GM06990 (cell line): ENCODE measurements at regions not wholly inside any gene's neighbourhood (a gene's known extent, or its start where the extent isn't known, plus 50 kb on each side); places are given as distances from the start of the nearest gene placed in this dataset.

Experiments
- DNase-seq: peaks from one replicate; pipeline ENCODE4 v3.0.0-alpha.2; 2011; ENCODE audit not compliant: insufficient read length; ENCODE audit errors: extremely low read depth
- H3K27me3 ChIP-seq: replicated peaks from 2 replicates; pipeline ENCODE4 v1.6.0; 2011; ENCODE audit warnings: low read length; ENCODE audit not compliant: control insufficient read depth, insufficient read depth
- H3K36me3 ChIP-seq: 2 replicates; pipeline ENCODE4 v1.5.1; 2011; ENCODE audit warnings: low read length; ENCODE audit not compliant: control insufficient read depth, insufficient read depth
- H3K4me3 ChIP-seq: replicated peaks from 2 replicates; pipeline ENCODE4 v1.5.1; 2011; ENCODE audit warnings: low read depth, mild to moderate bottlenecking, control low read depth, low read length
- TF ChIP-seq, protein P1 (sequence below): IDR thresholded peaks from 2 replicates; pipeline ENCODE4 v1.5.1; 2011; ENCODE audit warnings: low read length, control low read depth, mild to moderate bottlenecking, inconsistent platforms; ENCODE audit not compliant: insufficient read depth, poor library complexity, severe bottlenecking

DNA sequence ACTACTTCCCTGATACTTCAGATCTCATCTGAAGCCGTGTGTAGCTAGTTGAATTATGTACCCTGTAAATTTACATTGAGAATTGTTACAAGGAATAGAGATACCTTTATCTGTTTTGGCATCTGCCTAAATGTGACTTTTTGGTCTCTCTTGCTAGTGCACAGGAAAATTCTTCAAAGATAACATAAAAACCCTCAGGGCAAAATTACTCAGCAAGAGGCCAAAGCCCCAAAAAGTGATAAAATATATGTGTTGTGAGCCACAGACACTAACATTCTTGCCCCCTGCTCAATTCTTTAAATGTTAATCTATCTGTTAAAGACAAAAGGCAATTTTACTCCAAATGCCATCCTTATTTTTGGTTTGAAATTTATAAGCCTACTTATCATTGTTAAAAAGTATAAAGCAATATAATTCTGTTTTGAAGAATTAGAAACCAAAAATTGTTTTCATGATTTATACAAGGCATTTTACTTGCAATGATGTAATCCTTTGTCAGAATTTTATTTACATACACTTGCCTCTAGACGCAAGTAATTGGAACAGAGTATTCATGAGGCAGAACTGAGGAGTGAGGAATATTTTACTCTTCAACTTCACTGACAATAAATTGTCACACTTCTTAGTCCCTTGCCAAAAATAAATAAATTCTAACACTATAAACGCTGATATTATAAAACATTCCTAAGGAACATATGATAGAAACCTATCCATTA lies 186.2 kb downstream of the EPM2A start:
- Histone ChIP-seq H3K36me3 (no peaks in the 10 kb centered on the region), H3K4me3 (no peak overlapping the region), H3K27me3 (no peaks in the 10 kb centered on the region)
- DNase-seq = no peak
- TF ChIP-seq, protein P1, sequence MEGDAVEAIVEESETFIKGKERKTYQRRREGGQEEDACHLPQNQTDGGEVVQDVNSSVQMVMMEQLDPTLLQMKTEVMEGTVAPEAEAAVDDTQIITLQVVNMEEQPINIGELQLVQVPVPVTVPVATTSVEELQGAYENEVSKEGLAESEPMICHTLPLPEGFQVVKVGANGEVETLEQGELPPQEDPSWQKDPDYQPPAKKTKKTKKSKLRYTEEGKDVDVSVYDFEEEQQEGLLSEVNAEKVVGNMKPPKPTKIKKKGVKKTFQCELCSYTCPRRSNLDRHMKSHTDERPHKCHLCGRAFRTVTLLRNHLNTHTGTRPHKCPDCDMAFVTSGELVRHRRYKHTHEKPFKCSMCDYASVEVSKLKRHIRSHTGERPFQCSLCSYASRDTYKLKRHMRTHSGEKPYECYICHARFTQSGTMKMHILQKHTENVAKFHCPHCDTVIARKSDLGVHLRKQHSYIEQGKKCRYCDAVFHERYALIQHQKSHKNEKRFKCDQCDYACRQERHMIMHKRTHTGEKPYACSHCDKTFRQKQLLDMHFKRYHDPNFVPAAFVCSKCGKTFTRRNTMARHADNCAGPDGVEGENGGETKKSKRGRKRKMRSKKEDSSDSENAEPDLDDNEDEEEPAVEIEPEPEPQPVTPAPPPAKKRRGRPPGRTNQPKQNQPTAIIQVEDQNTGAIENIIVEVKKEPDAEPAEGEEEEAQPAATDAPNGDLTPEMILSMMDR = no peak

DNA sequence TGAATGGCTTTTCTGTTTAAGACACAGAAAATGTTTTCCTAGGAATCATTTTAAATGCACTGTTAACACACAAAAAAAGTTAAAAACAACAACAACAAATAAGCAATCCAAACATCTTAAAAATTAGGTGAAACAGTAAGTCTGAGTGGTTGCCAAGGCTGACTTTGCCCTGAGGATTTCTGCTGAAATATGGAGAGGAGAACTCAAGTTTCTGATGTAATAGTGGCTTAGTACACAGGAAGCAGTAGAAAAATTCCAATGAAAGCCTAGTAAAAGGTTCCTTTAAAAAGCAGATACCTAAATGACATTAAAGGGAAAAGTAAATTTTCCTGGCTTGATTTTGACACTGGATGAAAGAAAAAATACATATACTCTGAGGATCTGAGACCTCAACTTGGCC lies 184.2 kb downstream of the EPM2A start:
- DNase-seq = no peak
- H3K36me3 ChIP-seq = no peaks in the 10 kb centered on the region

DNA sequence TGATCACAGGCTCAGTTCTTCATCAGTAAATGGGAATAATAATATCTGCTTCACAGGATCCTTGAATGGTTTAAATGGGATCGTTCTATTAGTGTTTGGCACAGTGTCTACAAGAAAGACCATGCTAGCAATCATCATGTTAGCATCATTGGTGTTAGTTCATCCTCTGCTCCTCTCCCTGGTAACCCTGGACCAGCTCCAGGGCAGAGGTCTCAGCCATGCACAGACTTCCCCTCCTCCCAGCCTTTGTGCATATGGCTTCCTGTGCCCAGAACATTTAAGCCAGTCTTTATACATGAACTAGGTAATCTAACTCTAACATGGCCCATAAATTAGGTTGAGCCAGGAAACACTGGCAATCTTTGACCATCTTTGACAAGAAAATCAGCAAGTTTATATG lies 180.2 kb downstream of the EPM2A start:
- Histone ChIP-seq H3K27me3 (no peaks in the 10 kb centered on the region), H3K4me3 (no peak overlapping the region), H3K36me3 (no peaks in the 10 kb centered on the region)
- no peak for DNase-seq
- TF ChIP-seq, protein P1 = no peak

More for the DNA sequence above, 184.2 kb downstream of the EPM2A start:
- H3K4me3 ChIP-seq = no peak overlapping the region
- no peaks in the 10 kb centered on the region for H3K27me3 ChIP-seq
- TF ChIP-seq, protein P1 = no peak

DNA sequence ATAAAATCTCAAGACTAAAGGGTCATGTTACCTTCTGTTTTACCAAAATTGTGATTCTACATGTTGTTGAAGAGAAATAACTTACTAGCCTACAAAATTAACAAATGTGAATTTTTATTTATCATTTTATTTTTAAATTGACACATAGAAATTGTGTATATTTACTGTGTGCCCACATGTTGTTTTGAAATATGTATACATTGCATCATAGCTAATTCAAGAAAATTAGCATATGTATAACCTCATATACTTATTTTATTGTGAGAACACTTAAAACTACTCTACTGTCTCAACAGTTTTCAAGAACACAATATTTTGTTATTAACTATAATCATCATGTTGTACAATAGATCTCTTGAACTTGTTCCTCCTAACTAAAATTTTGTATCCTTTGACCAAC lies 177.8 kb downstream of the EPM2A start:
- Histone ChIP-seq H3K36me3 (no peaks in the 10 kb centered on the region), H3K27me3 (no peaks in the 10 kb centered on the region), H3K4me3 (no peak overlapping the region)
- DNase-seq = no peak
- TF ChIP-seq, protein P1 = no peak

DNA sequence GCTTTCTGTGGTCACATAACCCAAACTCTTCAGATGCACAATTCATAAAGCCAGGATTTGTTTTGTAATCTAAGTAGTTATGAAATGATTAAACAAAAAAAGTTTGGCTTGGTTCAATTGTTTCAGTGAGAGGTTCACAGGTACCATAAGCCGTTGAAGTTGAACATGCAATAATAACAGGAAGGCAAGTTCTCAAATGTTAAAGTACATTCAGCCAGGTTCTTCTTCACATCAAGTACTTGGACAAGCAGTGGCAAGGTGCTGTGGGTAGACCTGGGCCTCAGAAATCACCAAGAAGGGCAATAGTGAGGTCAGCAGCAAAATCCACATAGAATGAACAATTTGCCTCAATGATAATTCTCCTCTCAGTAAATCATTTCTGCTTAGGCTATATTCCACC lies 175.5 kb downstream of the EPM2A start:
- Histone ChIP-seq H3K36me3 (no peaks in the 10 kb centered on the region), H3K27me3 (no peaks in the 10 kb centered on the region), H3K4me3 (no peak overlapping the region)
- peak; percentile 9 for DNase-seq
- TF ChIP-seq, protein P1 = no peak
